HL-60 (cell line): ENCODE measurements at regions not wholly inside any gene's neighbourhood (a gene's known extent, or its start where the extent isn't known, plus 50 kb on each side); places are given as distances from the start of the nearest gene placed in this dataset.

Source experiments
- DNase-seq, 2 experiments: peaks; one replicate each; pipeline ENCODE4 v3.0.0-alpha.2; 2010 to 2020; ENCODE audit warnings: low read depth in 1 of 2, low spot score in 1 of 2
- H3K27ac ChIP-seq: fragments of 250-450 bp; sonication (Bioruptor Pico); replicated peaks from 2 replicates; pipeline ENCODE4 v1.5.1; 2020; ENCODE audit warnings: mild to moderate bottlenecking, moderate library complexity
- H3K27me3 ChIP-seq: fragments of 250-450 bp; sonication (Bioruptor Pico); 2 replicates; pipeline ENCODE4 v1.5.1; 2021; ENCODE audit warnings: mild to moderate bottlenecking, moderate library complexity; ENCODE audit not compliant: insufficient read depth, poor library complexity, severe bottlenecking
- H3K4me3 ChIP-seq: replicated peaks from 2 replicates; pipeline ENCODE4 v1.5.1; 2011; ENCODE audit warnings: mild to moderate bottlenecking, control low read depth, low read length; ENCODE audit not compliant: insufficient read depth
- GABPA ChIP-seq: IDR thresholded peaks from 2 replicates; pipeline ENCODE4 v1.6.1; 2012; ENCODE audit warnings: low read depth
- POLR2AphosphoS5 ChIP-seq: IDR thresholded peaks from 2 replicates; pipeline ENCODE4 v1.6.1; 2012; ENCODE audit warnings: low read depth
- SPI1 ChIP-seq: IDR thresholded peaks from 2 replicates; pipeline ENCODE4 v1.6.1; 2012; ENCODE audit warnings: low read depth, mild to moderate bottlenecking, borderline replicate concordance
- TF ChIP-seq, protein P1 (sequence below): IDR thresholded peaks from 2 replicates; pipeline ENCODE4 v1.6.1; 2012; ENCODE audit warnings: low read depth; ENCODE audit not compliant: insufficient replicate concordance
- TF ChIP-seq, protein P2 (sequence below): IDR thresholded peaks from one replicate; pipeline ENCODE4 v1.5.1; 2011; ENCODE audit warnings: low read length, control low read depth, inconsistent platforms; ENCODE audit not compliant: insufficient read depth

DNA sequence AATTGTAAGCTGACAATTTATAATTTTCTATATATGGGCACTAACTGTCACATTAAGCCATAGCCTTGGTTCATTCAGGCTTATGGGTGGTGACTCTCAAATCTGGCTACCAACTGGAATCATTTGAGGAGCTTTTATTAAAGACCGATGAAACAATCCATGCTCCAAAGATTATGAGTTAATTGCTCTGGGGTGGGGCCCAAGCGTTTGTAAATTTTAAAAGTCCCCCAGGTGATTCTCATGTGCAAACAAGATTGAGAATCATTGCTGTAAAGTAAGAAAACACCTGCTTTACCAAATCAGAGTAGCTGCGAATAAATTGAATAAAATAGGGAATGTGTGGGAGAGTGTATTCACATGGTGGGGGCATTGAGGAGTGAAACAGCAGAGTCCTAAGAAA, 76.1 kb upstream of the RAB27B start:
- no peak for DNase-seq
- H3K27ac ChIP-seq: no peak overlapping the region
- no peak overlapping the region for H3K4me3 ChIP-seq
- H3K27me3 ChIP-seq: no peaks in the 10 kb centered on the region
- TF ChIP-seq, protein P1, sequence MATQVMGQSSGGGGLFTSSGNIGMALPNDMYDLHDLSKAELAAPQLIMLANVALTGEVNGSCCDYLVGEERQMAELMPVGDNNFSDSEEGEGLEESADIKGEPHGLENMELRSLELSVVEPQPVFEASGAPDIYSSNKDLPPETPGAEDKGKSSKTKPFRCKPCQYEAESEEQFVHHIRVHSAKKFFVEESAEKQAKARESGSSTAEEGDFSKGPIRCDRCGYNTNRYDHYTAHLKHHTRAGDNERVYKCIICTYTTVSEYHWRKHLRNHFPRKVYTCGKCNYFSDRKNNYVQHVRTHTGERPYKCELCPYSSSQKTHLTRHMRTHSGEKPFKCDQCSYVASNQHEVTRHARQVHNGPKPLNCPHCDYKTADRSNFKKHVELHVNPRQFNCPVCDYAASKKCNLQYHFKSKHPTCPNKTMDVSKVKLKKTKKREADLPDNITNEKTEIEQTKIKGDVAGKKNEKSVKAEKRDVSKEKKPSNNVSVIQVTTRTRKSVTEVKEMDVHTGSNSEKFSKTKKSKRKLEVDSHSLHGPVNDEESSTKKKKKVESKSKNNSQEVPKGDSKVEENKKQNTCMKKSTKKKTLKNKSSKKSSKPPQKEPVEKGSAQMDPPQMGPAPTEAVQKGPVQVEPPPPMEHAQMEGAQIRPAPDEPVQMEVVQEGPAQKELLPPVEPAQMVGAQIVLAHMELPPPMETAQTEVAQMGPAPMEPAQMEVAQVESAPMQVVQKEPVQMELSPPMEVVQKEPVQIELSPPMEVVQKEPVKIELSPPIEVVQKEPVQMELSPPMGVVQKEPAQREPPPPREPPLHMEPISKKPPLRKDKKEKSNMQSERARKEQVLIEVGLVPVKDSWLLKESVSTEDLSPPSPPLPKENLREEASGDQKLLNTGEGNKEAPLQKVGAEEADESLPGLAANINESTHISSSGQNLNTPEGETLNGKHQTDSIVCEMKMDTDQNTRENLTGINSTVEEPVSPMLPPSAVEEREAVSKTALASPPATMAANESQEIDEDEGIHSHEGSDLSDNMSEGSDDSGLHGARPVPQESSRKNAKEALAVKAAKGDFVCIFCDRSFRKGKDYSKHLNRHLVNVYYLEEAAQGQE: no peak
- TF ChIP-seq POLR2AphosphoS5 (no peak), SPI1 (no peak), GABPA (no peak)
- TF ChIP-seq, protein P2, sequence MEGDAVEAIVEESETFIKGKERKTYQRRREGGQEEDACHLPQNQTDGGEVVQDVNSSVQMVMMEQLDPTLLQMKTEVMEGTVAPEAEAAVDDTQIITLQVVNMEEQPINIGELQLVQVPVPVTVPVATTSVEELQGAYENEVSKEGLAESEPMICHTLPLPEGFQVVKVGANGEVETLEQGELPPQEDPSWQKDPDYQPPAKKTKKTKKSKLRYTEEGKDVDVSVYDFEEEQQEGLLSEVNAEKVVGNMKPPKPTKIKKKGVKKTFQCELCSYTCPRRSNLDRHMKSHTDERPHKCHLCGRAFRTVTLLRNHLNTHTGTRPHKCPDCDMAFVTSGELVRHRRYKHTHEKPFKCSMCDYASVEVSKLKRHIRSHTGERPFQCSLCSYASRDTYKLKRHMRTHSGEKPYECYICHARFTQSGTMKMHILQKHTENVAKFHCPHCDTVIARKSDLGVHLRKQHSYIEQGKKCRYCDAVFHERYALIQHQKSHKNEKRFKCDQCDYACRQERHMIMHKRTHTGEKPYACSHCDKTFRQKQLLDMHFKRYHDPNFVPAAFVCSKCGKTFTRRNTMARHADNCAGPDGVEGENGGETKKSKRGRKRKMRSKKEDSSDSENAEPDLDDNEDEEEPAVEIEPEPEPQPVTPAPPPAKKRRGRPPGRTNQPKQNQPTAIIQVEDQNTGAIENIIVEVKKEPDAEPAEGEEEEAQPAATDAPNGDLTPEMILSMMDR: no peak

GRCh38 chr18:54755456-54755855, 72.8 kb upstream of the RAB27B start:
- H3K27me3 ChIP-seq: no peaks in the 10 kb centered on the region
- H3K27ac ChIP-seq: no peak overlapping the region
- no peak overlapping the region for H3K4me3 ChIP-seq
- DNase-seq: no peak
- no peak for TF ChIP-seq GABPA
- no peak for TF ChIP-seq SPI1
- TF ChIP-seq, protein P2: no peak
- TF ChIP-seq, protein P1: no peak
- TF ChIP-seq POLR2AphosphoS5: no peak

GRCh38 chr18:54762386-54762785, 65.9 kb upstream of the RAB27B start:
- DNase-seq: no peak
- peaks cover 4% of the 10 kb centered on the region for H3K27me3 ChIP-seq
- TF ChIP-seq, protein P1: no peak
- TF ChIP-seq GABPA (no peak), POLR2AphosphoS5 (no peak), SPI1 (no peak)
- TF ChIP-seq, protein P2: no peak
- H3K4me3 ChIP-seq: no peak overlapping the region
- no peak overlapping the region for H3K27ac ChIP-seq
